ENCODE measurements at regions not wholly inside any gene's neighbourhood (a gene's known extent, or its start where the extent isn't known, plus 50 kb on each side); places are given as distances from the start of the nearest gene placed in this dataset.
A peak's percentile ranks its signal among the peaks of the same experiment; 100 is the strongest.

- no peak for DNase-seq (ENCODE audit: low read depth)
Measured at GRCh38 chr5:23579566-23579965, 72.2 kb downstream of the PRDM9 start.

GRCh38 chr5:23583081-23583480 is 75.7 kb downstream of the PRDM9 start:
- no peak for DNase-seq (ENCODE audit: low read depth)

GRCh38 chr5:23588841-23589326 is 81.5 kb downstream of the PRDM9 start:
- DNase-seq (ENCODE audit: low read depth), result no peak

- DNase-seq (ENCODE audit: low read depth), result no peak
Measured at GRCh38 chr5:23591250-23591649, 83.8 kb downstream of the PRDM9 start.

- DNase-seq (ENCODE audit: low read depth), result no peak
Measured at GRCh38 chr5:23606927-23607326, 99.5 kb downstream of the PRDM9 start.

DNA sequence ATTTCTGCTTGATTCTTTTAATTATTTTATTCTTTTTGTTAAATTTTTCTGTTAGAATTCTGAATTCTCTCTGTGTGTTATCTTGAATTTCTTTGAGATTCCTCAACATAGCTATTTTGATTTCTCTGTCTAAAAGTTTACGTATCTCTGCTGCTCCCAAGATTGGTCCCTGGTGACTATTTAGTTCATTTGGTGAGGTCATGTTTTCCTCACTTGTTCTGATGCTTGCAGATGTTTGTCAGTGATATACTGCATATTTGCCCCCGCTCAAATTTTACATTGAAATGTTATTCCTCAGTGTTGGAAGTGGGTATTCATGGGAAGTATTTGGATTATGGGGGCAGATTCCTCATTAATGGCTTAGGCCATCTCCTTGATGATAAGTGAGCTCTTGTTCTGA is 105.3 kb downstream of the PRDM9 start:
- DNase-seq (ENCODE audit: low read depth), result no peak

DNA sequence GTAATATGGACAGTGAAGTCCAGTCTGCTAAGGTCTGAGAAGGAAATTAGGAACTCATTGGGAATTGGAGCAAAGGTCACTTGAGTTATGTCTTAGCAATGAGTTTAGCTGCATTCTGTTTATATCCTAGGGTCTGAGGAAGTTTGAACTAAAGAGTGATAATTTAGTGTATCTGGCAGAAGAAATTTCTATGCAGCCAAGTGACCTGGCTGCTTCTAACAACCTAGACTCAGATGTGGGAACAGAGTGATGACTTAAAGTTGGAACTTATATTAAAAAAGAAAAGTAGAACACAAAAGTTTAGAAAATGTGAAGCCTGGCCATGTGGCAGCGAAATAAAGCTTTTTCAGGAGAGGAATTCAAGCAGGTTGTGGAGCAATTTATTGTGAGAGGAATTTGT is 106.2 kb downstream of the PRDM9 start:
- DNase-seq (ENCODE audit: low read depth), result no peak

DNA sequence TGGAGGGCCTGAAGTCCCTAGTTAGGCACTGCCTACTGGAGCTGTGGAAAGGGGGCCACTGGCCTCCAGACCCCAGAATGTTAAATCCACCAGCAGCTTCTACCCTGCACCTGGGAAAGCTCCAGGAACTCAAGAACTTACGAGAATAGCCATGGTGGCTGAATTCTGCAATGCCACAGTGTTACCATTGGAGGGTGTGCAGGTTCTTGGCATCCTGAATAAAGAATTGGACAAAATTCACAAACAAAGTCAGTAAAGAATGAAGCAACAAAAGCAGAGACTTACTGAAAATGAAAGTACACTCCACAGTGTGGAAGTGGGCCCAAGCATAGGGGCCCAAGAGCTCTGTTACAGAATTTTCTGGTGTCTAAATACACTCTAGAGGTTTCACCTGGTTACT is 107.0 kb downstream of the PRDM9 start:
- no peak for DNase-seq (ENCODE audit: low read depth)

- DNase-seq (ENCODE audit: low read depth), result no peak
Measured at GRCh38 chr5:23626961-23627360, 119.6 kb downstream of the PRDM9 start.

- no peak for DNase-seq (ENCODE audit: low read depth)
Measured at GRCh38 chr5:23627976-23628375, 120.6 kb downstream of the PRDM9 start.

DNA sequence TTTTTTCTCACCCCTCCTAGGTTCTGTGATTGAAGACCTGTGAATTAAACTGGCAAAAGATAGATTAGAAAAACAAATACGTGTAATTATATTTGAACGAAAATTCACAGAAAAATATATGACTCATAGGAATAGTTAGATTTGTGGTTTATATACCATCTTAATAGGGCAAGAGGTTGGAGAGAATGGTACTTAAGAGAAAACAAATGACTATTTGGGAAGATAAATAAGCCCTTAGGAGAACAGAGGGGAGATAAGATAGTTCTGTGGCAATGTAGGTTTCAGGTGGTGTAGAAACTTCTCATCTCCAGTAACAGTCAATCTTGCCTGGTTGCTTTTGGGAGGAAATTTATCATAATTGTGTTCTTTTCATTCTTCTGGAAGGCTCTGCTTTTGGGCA is 122.0 kb downstream of the PRDM9 start:
- no peak for DNase-seq (ENCODE audit: low read depth)

- DNase-seq (ENCODE audit: low read depth), result peak; percentile 60
Measured at GRCh38 chr5:23631302-23632045, 124.1 kb downstream of the PRDM9 start.

- no peak for DNase-seq (ENCODE audit: low read depth)
Measured at GRCh38 chr5:23635938-23636337, 128.5 kb downstream of the PRDM9 start.

DNA sequence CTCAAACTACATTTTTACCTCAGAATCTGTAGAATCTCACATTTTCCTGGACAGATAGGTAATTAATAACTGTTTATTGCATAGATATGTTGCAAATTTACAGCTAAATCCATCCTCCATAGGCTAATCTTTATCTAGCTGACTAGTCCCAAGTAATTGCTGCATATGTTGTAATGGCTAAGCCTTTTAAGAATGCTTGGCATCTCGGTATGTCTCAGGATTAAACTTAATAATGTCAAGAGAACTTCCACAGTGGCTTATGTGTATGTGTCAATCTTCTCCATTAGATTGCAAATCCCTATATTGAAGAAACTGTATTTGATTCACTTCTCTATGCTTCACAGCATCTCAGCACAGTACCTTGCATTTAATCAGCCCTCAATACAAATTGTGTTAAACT is 131.9 kb downstream of the PRDM9 start:
- DNase-seq (ENCODE audit: low read depth), result no peak

GRCh38 chr5:23648656-23649055 is 141.2 kb downstream of the PRDM9 start:
- DNase-seq (ENCODE audit: low read depth), result no peak

DNA sequence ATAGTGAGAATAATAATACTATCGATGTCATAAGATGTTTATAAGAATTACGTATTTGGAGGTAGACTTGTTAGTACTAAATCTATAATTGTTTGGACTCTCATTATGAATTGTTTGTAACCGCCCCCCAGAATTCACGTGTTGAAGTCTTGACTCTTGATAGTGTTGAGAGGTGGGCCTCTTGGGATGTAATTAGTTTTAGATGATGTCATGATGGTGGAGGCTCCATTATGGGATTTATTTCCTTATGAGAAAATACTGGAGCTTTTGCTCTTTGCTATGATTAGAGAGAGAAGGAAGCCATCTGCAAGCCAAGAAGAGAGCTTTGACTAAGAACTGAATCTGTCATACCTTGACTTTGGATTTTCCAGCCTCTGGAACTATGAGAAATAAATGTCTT is 142.2 kb downstream of the PRDM9 start:
- no peak for DNase-seq (ENCODE audit: low read depth)

GRCh38 chr5:23655674-23656073 is 148.3 kb downstream of the PRDM9 start:
- no peak for DNase-seq (ENCODE audit: low read depth)

GRCh38 chr5:23675456-23675855 is 168.0 kb downstream of the PRDM9 start:
- DNase-seq (ENCODE audit: low read depth), result no peak

- DNase-seq (ENCODE audit: low read depth), result no peak
Measured at GRCh38 chr5:23677996-23678395, 170.6 kb downstream of the PRDM9 start.

DNA sequence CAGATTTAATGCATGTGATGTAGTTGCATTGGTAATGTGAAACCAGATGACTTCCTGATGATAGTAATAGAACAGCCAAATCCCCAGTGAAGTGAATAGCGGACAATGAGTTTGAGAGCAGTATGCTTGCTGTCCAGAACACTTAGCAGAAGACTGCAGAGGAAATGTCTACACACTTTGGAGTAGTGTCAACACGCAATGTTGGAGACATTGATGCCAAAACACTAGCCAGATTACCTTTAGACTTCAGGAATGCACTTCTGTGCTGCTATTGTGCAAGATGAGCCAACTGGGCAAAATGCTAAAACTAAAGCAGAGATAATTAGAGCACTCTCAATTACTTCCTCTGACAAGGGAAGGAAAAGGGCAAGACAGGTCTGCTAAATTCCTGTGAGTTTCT is 176.7 kb downstream of the PRDM9 start:
- DNase-seq (ENCODE audit: low read depth), result no peak

GRCh38 chr5:23703940-23704855 is 196.8 kb downstream of the PRDM9 start:
- DNase-seq (ENCODE audit: low read depth), result no peak

DNA sequence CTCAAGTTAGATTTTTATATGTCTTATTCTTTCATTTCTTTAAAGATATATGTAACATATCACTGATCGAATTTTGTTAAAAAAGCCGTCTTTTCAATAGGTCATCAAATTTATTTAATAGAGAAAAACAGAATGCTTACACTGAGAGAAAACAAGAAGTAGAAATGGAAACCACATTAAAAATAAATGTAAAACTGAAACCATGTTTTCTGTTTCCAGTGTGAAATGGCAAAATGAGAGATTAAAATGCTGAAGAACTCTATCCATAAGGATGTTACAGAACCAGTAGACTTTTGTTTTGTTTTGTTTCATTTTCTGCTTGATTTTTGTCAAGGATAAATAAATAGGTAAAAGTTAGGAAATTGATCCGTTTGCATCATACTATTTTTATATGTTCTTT is 210.1 kb downstream of the PRDM9 start:
- no peak for DNase-seq (ENCODE audit: low read depth)

GRCh38 chr5:23718564-23718963 is 211.2 kb downstream of the PRDM9 start:
- DNase-seq (ENCODE audit: low read depth), result no peak
